ENCODE measurements at regions not wholly inside any gene's neighbourhood (a gene's known extent, or its start where the extent isn't known, plus 50 kb on each side); places are given as distances from the start of the nearest gene placed in this dataset.

DNA sequence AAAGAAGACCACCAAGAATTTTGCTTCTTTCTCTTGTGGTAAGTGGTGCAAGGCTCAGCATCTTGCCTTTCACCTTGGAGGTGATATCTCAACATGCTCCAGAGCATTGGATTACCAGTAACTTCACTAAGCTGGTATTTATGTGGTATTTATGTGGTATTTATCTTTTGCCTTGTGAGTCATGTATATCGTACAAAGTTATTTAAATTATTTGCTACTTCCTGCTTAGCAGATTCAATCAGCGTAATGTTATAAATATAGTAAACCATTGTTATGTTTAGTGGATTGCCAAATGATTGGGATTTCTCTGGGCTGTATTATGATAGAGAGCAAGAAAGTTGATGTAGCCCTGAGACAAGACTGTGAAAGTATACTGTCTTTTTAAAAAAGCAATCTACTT is 366.4 kb downstream of the IPO8 start:
- no peaks in the 10 kb centered on the region for H3K9me3 ChIP-seq
- DNase-seq (no peak), ATAC-seq (no peak)
- no peaks in the 10 kb centered on the region for H3K36me3 ChIP-seq
- TF ChIP-seq, protein P1, sequence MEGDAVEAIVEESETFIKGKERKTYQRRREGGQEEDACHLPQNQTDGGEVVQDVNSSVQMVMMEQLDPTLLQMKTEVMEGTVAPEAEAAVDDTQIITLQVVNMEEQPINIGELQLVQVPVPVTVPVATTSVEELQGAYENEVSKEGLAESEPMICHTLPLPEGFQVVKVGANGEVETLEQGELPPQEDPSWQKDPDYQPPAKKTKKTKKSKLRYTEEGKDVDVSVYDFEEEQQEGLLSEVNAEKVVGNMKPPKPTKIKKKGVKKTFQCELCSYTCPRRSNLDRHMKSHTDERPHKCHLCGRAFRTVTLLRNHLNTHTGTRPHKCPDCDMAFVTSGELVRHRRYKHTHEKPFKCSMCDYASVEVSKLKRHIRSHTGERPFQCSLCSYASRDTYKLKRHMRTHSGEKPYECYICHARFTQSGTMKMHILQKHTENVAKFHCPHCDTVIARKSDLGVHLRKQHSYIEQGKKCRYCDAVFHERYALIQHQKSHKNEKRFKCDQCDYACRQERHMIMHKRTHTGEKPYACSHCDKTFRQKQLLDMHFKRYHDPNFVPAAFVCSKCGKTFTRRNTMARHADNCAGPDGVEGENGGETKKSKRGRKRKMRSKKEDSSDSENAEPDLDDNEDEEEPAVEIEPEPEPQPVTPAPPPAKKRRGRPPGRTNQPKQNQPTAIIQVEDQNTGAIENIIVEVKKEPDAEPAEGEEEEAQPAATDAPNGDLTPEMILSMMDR (IDR thresholded peaks at IDR 0.05): no peak
- H3K4me3 ChIP-seq: no peak overlapping the region
- H3K27me3 ChIP-seq: no peaks in the 10 kb centered on the region
- H3K27ac ChIP-seq: no peak overlapping the region
- no peaks in the 10 kb centered on the region for H3K4me1 ChIP-seq
- intact Hi-C loops (cut with DNase I): no loop called here

DNA sequence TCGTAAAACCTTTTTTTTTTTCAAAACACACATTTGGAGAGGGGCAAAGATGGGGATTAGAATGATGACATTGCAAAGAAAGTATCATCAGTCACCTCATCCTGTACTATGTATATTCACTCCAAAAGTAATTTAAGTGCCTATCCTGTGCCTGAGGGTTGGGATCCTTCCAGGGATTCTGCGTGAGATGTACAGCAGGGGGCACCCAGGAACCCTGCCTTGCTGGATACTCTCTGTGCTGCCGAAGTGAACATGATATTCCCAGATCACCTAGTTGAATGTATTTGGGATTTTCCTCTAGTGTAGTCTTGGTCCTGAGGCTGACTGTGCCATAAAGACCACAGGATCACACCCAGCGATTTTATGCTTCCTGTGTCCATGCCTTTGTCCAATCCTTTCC is 372.7 kb downstream of the IPO8 start:
- Histone ChIP-seq H3K4me1 (no peaks in the 10 kb centered on the region), H3K27me3 (no peaks in the 10 kb centered on the region), H3K27ac (no peak overlapping the region), H3K36me3 (no peaks in the 10 kb centered on the region), H3K4me3 (no peak overlapping the region), H3K9me3 (no peaks in the 10 kb centered on the region)
- ATAC-seq (no peak), DNase-seq (no peak)
- intact Hi-C loops (cut with DNase I): no loop called here
- TF ChIP-seq, protein P1 (IDR thresholded peaks at IDR 0.05): no peak

DNA sequence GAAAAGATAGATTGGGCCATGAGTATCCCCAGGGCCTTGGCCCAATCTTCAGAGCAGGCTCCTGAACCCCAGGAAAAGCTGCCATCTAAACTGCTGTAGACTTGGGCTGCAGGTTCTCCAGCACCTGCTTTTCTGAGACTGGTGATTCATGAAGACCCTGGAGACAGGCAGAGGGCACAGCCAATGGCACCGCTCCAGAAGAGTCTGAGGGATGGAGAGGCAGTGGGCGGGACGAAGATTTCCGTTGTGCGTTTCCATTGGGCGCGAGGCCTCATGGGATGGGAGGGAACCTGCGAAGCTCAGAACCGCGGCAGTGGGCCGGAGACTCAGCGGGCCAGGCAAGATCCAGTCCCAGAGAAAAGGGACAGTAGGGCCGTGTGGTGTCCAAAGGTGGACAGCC is 375.1 kb downstream of the IPO8 start:
- no peak for ATAC-seq

DNA sequence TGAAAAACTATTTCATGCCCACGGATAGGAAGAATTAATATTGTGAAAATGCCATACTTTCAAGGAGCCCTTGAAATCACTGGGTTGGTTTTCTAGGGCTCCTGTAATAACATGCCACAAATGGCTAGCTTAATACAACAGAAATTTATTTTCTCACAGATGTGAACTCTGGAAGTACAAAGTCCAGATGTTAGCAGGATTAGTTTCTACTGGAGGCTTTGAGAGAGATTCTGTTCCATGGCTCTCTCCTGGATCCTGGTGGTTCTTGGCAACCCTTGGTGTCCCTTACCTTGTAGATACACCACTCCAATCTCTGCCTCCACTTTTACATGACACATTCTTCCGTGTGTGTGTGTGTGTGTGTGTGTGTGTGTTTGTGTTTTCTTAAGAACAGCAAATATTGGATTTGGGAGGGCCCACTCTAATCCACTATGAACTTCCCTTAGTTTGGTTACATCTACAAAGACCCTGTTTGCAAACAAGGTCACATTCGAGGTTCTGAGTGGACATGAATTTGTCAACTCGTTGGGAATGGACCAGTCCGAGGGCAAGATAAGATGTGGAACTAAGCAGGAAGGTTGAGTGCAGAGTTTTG is 381.1 kb downstream of the IPO8 start:
- Histone ChIP-seq H3K9me3 (no peaks in the 10 kb centered on the region), H3K27me3 (no peaks in the 10 kb centered on the region), H3K4me1 (no peaks in the 10 kb centered on the region), H3K36me3 (no peaks in the 10 kb centered on the region), H3K4me3 (no peak overlapping the region), H3K27ac (no peak overlapping the region)
- DNase-seq (no peak), ATAC-seq (no peak)
- TF ChIP-seq, protein P1 (IDR thresholded peaks at IDR 0.05): no peak
- intact Hi-C loops (cut with DNase I): no loop called here

More for the DNA sequence above, 375.1 kb downstream of the IPO8 start:
- no peaks in the 10 kb centered on the region for H3K4me1 ChIP-seq
- no peaks in the 10 kb centered on the region for H3K36me3 ChIP-seq
- TF ChIP-seq, protein P1 (IDR thresholded peaks at IDR 0.05): no peak
- no peak for DNase-seq
- intact Hi-C loops (cut with DNase I): no loop called here
- no peak overlapping the region for H3K27ac ChIP-seq
- H3K9me3 ChIP-seq: no peaks in the 10 kb centered on the region
- no peaks in the 10 kb centered on the region for H3K27me3 ChIP-seq
- no peak overlapping the region for H3K4me3 ChIP-seq

DNA sequence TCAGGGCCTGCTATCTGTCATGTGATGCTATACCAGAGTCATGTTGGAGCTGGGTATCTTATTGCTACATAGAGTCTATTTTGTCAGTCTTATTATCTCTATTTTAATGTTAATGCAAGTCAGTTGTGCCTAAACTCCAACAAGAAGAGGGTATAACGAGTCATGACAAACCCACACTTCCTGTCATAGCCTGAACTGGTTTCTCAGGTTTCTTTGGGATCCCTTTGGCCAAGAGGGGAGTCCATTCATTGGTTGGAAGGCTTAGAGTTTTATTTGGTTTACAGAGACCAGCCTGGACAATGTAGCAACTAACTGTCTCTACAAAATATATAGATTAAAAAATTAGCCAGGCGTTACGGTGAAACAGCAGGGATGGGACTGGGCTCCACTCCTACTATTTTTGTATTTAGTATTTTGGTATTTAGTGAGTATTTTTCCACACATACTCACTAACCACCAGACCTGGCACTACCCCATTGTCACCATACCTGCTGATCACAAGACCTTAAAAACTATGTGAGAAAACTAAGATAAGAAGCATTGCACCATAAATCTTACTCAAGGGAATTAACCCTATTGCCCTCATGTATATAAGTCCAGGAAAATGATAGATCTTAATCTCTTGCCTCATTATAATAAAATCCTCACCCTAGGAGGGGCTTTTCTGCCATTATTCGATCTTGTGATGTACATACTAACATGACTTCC is 387.5 kb downstream of the IPO8 start:
- ATAC-seq (no peak), DNase-seq (no peak)
- TF ChIP-seq, protein P1 (IDR thresholded peaks at IDR 0.05): no peak
- Histone ChIP-seq H3K4me3 (no peak overlapping the region), H3K4me1 (no peaks in the 10 kb centered on the region), H3K27me3 (no peaks in the 10 kb centered on the region), H3K36me3 (no peaks in the 10 kb centered on the region), H3K27ac (no peak overlapping the region), H3K9me3 (no peaks in the 10 kb centered on the region)
- intact Hi-C loops (cut with DNase I): no loop called here
